NCI-H2107 treated with DMSO at 0.1 percent for 48 hours (cell line): ENCODE measurements at regions not wholly inside any gene's neighbourhood (a gene's known extent, or its start where the extent isn't known, plus 50 kb on each side); places are given as distances from the start of the nearest gene placed in this dataset.
"Not testable (repeated sequence)": the region's sequence is repeated elsewhere in the genome, so short reads cannot be mapped to it uniquely, and the experiment has no call there.

Experiments used
- DNase-seq: peaks from one replicate; lab custom pipeline; 2025; ENCODE audit not compliant: unreplicated experiment; lab: John Stamatoyannopoulos, UW

DNA sequence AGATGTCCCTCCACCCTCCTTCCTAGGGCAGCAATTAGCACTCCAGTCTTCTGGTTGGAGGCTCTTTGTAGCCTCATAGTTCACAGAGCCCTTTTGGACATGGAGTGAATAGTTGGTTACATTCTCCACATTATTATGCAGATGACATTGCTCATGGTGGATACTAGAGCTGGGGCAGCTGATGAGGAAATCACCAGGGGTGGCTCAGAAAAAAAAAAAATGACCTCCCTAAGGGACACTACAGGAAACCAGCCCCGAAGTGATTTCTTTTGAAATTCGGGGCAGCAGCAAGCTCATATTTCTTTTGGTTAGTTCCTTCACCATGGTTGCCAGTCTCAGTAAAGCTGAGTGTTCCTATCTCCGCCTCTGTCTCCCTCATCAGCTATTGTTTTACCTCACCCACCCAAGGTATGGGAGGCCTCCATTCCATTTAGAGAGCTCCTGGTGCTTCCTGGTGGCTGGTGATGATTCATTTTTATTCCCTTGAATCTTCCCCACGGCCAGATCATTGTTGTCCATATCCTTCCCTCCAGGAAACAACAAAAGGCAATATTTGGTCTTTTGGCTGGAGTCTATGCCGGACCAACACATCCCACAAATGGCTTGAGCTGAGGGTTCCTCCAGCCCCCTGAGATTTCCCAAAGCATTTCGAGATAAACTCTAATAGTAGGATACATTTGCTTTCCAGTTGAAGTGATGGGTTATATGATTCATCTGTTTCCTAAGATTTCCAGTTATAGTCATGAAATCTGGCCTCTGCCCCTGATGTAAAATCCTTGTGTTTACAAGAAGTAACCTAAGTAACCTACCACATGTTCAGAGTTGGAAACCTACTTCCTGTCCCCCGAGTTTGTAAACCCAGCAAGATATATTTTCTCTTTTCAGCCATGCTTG lies 56.2 kb upstream of the NID2 start:
- no peak for DNase-seq

DNA sequence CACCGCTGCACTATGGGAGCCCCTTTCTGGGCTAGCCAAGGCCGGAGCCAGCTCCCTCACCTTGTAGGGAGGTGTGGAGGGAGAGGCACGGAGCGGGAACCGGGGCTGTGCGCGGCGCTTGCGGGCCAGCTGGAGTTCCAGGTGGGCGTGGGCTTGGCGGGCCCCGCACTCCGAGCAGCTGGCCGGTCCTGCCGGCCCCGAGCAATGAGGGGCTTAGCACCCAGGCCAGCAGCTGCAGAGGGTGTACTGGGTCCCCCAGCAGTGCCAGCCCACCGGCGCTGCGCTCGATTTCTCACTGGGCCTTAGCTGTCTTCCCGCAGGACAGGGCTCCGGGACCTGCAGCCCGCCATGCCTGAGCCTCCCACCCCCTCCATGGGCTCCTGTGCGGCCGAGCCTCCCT lies 53.3 kb upstream of the NID2 start:
- not testable (repeated sequence) for DNase-seq

DNA sequence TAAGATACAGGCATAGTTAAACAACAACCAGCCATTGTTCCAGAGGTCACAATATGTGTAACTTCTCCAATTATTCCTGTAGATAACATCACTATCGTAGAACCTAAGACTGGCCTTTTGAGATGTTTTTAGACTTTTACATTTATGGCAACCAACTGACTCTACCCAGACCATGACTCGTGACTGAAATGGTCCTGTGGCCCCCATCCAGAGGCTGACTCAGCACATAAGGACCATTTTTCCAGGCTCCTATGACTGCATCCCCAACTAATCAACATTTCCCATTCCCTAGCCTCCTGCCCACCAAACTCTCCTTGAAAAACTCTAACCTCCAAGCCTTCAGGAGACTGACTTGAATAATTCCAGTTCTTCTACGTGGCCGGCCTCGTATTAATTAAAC lies 52.6 kb upstream of the NID2 start:
- DNase-seq, result no peak

DNA sequence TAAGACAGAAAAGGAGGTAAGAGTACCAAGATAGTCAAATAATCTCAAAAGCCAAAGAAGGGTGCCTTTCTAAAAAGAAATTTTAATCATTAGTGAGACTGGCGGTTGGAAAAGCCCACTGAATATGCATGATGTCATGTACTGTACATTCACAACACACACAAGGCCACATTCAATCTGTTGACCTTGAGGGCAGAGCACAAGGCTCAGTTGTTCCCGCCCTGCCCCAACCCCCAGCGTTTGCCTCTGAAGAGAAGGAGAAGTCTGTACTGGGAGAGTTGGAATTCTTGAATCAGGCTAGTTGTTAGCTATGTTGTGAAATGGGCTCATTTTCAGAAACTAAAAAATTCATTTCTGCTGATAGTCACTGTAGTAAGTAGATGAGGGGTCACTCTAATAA lies 50.2 kb upstream of the NID2 start:
- DNase-seq, result no peak
